Mucosa of descending colon (tissue), 3 donors: ENCODE measurements at regions not wholly inside any gene's neighbourhood (a gene's known extent, or its start where the extent isn't known, plus 50 kb on each side); places are given as distances from the start of the nearest gene placed in this dataset.

Source experiments
- ATAC-seq: fragments of 200-7000 bp; cut with Tn5 transposase; one replicate; pipeline ENCODE4 v1.9.1; 2020; ENCODE audit warnings: mild to moderate bottlenecking, moderate library complexity
- DNase-seq, 3 donors: peaks; one replicate each; pipeline ENCODE4 v3.0.0-alpha.2; 2020
- H3K36me3 ChIP-seq: fragments of 200-600 bp; one replicate; pipeline ENCODE4 v1.8.0; 2021; ENCODE audit warnings: low read depth, mild to moderate bottlenecking
- H3K4me1 ChIP-seq: fragments of 200-600 bp; one replicate; pipeline ENCODE4 v1.8.0; 2021; ENCODE audit warnings: low read depth, mild to moderate bottlenecking
- H3K4me3 ChIP-seq: fragments of 200-600 bp; one replicate; pipeline ENCODE4 v1.8.0; 2021; ENCODE audit warnings: mild to moderate bottlenecking
- H3K9me3 ChIP-seq: fragments of 200-600 bp; one replicate; pipeline ENCODE4 v1.8.0; 2021; ENCODE audit warnings: mild to moderate bottlenecking
- CTCF ChIP-seq: fragments of 200-600 bp; IDR thresholded peaks from one replicate; pipeline ENCODE4 v1.8.0; 2022; ENCODE audit warnings: antibody characterized with exemption, mild to moderate bottlenecking
- intact Hi-C, 2 donors: fragments of 100-400 bp; cut with DNase I in 1 of 2; cut with micrococcal nuclease in 1 of 2; formaldehyde crosslinking; loops; one replicate each; pipeline versions ENCODE4 v1.11.0 to v1.11.1; 2022; cut with DNase I, micrococcal nuclease
- donor health status: DM: no; HTN: no; CAD: no; lungs with moderate emphysema.
- donor health status: DM: no; HTN: no; CAD: no.
- donor health status: DM: no; HTN: yes; CAD: no.

- H3K9me3 ChIP-seq, result no peaks in the 10 kb centered on the region
- no peak for TF ChIP-seq CTCF
- no peak for ATAC-seq
- H3K4me1 ChIP-seq, result no peaks in the 10 kb centered on the region
- intact Hi-C loops, result no loop called here
- no peaks in the 10 kb centered on the region for H3K36me3 ChIP-seq
- no peak for DNase-seq
- no peak overlapping the region for H3K4me3 ChIP-seq
Observed at GRCh38 chr15:94785091-94785490, 553.7 kb downstream of the MCTP2 start.

- TF ChIP-seq CTCF, result no peak
- ATAC-seq (no peak), DNase-seq (no peak)
- Histone ChIP-seq H3K4me3 (no peak overlapping the region), H3K9me3 (no peaks in the 10 kb centered on the region), H3K36me3 (no peaks in the 10 kb centered on the region), H3K4me1 (no peaks in the 10 kb centered on the region)
- intact Hi-C loops, result no loop called here
Observed at GRCh38 chr15:94791008-94791407, 559.6 kb downstream of the MCTP2 start.

GRCh38 chr15:94791510-94791909, 560.1 kb downstream of the MCTP2 start:
- Histone ChIP-seq H3K36me3 (no peaks in the 10 kb centered on the region), H3K9me3 (no peaks in the 10 kb centered on the region), H3K4me3 (no peak overlapping the region), H3K4me1 (no peaks in the 10 kb centered on the region)
- no peak for ATAC-seq
- DNase-seq, result no peak
- intact Hi-C loops, result no loop called here
- TF ChIP-seq CTCF, result no peak

- no peaks in the 10 kb centered on the region for H3K4me1 ChIP-seq
- ATAC-seq (no peak), DNase-seq (no peak)
- TF ChIP-seq CTCF, result no peak
- intact Hi-C loops, result no loop called here
- H3K9me3 ChIP-seq, result no peaks in the 10 kb centered on the region
- H3K4me3 ChIP-seq, result no peak overlapping the region
- H3K36me3 ChIP-seq, result no peaks in the 10 kb centered on the region
Observed at GRCh38 chr15:94792196-94792595, 560.8 kb downstream of the MCTP2 start.

- Histone ChIP-seq H3K4me3 (no peak overlapping the region), H3K4me1 (no peaks in the 10 kb centered on the region), H3K9me3 (peaks cover 6% of the 10 kb centered on the region), H3K36me3 (no peaks in the 10 kb centered on the region)
- intact Hi-C loops, result no loop called here
- no peak for TF ChIP-seq CTCF
- ATAC-seq (no peak), DNase-seq (no peak)
Observed at GRCh38 chr15:94793207-94793606, 561.8 kb downstream of the MCTP2 start.

GRCh38 chr15:94793641-94794040, 562.3 kb downstream of the MCTP2 start:
- Histone ChIP-seq H3K4me3 (no peak overlapping the region), H3K9me3 (peaks cover 7% of the 10 kb centered on the region), H3K4me1 (no peaks in the 10 kb centered on the region), H3K36me3 (no peaks in the 10 kb centered on the region)
- DNase-seq, result no peak
- intact Hi-C loops, result no loop called here
- no peak for TF ChIP-seq CTCF
- no peak for ATAC-seq
